ENCODE measurements at regions not wholly inside any gene's neighbourhood (a gene's known extent, or its start where the extent isn't known, plus 50 kb on each side); places are given as distances from the start of the nearest gene placed in this dataset.

- 32% methylated on average over 4 of the region's 4 CpGs for WGBS (ENCODE audit: insufficient coverage)
- no peaks in the 10 kb centered on the region for H3K36me3 ChIP-seq (ENCODE audit: control insufficient read depth, insufficient read depth, low read length)
Observed at GRCh38 chr2:64768491-64769005, 114.8 kb upstream of the SERTAD2 start.

GRCh38 chr2:64769392-64770044, 115.8 kb upstream of the SERTAD2 start:
- no peaks in the 10 kb centered on the region for H3K36me3 ChIP-seq (ENCODE audit: control insufficient read depth, insufficient read depth, low read length)
- no peaks in the 10 kb centered on the region for H3K9me3 ChIP-seq (ENCODE audit: control insufficient read depth, insufficient read depth, low read length)
- Mint-ChIP-seq H3K27me3 (ENCODE audit: low read depth in 2 of 2) (peaks cover 4 to 21% of the 10 kb centered on the region in 2 donors), H3K27ac (peak overlapping the region in 1 of 2 donors; percentile 96), H3K4me3 (peak overlapping the region; percentile 57), H3K4me1 (peaks cover 20 to 29% of the 10 kb centered on the region in 2 donors), H3K9me3 (no peaks in the 10 kb centered on the region), H3K36me3 (no peaks in the 10 kb centered on the region)
- H3K27ac ChIP-seq (ENCODE audit: low read length) = no peak overlapping the region
- no peak for DNase-seq
- no peak overlapping the region for H3K4me3 ChIP-seq (ENCODE audit: low read length)
- intact Hi-C loops (cut with micrococcal nuclease) = no loop called here
- peaks cover 4% of the 10 kb centered on the region for H3K4me1 ChIP-seq (ENCODE audit: control insufficient read depth, insufficient read depth, low read length)
- 78% methylated on average over 5 of the region's 6 CpGs for WGBS (ENCODE audit: insufficient coverage)
- ATAC-seq = no peak
- no peaks in the 10 kb centered on the region for H3K27me3 ChIP-seq (ENCODE audit: control insufficient read depth, insufficient read depth, low read length)
- TF ChIP-seq, protein P1, sequence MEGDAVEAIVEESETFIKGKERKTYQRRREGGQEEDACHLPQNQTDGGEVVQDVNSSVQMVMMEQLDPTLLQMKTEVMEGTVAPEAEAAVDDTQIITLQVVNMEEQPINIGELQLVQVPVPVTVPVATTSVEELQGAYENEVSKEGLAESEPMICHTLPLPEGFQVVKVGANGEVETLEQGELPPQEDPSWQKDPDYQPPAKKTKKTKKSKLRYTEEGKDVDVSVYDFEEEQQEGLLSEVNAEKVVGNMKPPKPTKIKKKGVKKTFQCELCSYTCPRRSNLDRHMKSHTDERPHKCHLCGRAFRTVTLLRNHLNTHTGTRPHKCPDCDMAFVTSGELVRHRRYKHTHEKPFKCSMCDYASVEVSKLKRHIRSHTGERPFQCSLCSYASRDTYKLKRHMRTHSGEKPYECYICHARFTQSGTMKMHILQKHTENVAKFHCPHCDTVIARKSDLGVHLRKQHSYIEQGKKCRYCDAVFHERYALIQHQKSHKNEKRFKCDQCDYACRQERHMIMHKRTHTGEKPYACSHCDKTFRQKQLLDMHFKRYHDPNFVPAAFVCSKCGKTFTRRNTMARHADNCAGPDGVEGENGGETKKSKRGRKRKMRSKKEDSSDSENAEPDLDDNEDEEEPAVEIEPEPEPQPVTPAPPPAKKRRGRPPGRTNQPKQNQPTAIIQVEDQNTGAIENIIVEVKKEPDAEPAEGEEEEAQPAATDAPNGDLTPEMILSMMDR (IDR thresholded peaks at IDR 0.05) = no peak

More at GRCh38 chr2:64768491-64769005, 114.8 kb upstream of the SERTAD2 start:
- TF ChIP-seq, protein P1 (IDR thresholded peaks at IDR 0.05) = no peak
- peaks cover 20 to 29% of the 10 kb centered on the region in 2 donors for H3K4me1 Mint-ChIP-seq
- H3K4me1 ChIP-seq (ENCODE audit: control insufficient read depth, insufficient read depth, low read length) = peaks cover 4% of the 10 kb centered on the region
- peak overlapping the region; percentile 76 for H3K4me3 ChIP-seq (ENCODE audit: low read length)
- no peaks in the 10 kb centered on the region for H3K9me3 Mint-ChIP-seq
- no peaks in the 10 kb centered on the region for H3K9me3 ChIP-seq (ENCODE audit: control insufficient read depth, insufficient read depth, low read length)
- ATAC-seq (no peak), DNase-seq (no peak)
- H3K27me3 ChIP-seq (ENCODE audit: control insufficient read depth, insufficient read depth, low read length) = no peaks in the 10 kb centered on the region
- peak overlapping the region; percentile 88 to 96 for H3K27ac Mint-ChIP-seq
- no peaks in the 10 kb centered on the region for H3K36me3 Mint-ChIP-seq
- peaks cover 4 to 13% of the 10 kb centered on the region in 2 donors for H3K27me3 Mint-ChIP-seq (ENCODE audit: low read depth in 2 of 2)
- H3K4me3 Mint-ChIP-seq = peak overlapping the region; percentile 96
- H3K27ac ChIP-seq (ENCODE audit: low read length) = peak overlapping the region; percentile 95
- intact Hi-C loops (cut with micrococcal nuclease) = no loop called here

GRCh38 chr2:64770137-64770780, 116.5 kb upstream of the SERTAD2 start:
- Mint-ChIP-seq H3K9me3 (no peaks in the 10 kb centered on the region), H3K4me3 (peak overlapping the region; percentile 57), H3K36me3 (no peaks in the 10 kb centered on the region), H3K27ac (no peak overlapping the region), H3K27me3 (ENCODE audit: low read depth in 2 of 2) (peaks cover 4 to 21% of the 10 kb centered on the region in 2 donors), H3K4me1 (peaks cover 20 to 29% of the 10 kb centered on the region in 2 donors)
- DNase-seq (no peak), ATAC-seq (no peak)
- Histone ChIP-seq H3K27me3 (ENCODE audit: control insufficient read depth, insufficient read depth, low read length) (no peaks in the 10 kb centered on the region), H3K36me3 (ENCODE audit: control insufficient read depth, insufficient read depth, low read length) (no peaks in the 10 kb centered on the region), H3K27ac (ENCODE audit: low read length) (no peak overlapping the region), H3K9me3 (ENCODE audit: control insufficient read depth, insufficient read depth, low read length) (no peaks in the 10 kb centered on the region), H3K4me1 (ENCODE audit: control insufficient read depth, insufficient read depth, low read length) (peaks cover 4% of the 10 kb centered on the region), H3K4me3 (ENCODE audit: low read length) (no peak overlapping the region)
- 93% methylated on average over 2 of the region's 2 CpGs for WGBS (ENCODE audit: insufficient coverage)
- TF ChIP-seq, protein P1 (IDR thresholded peaks at IDR 0.05) = no peak
- intact Hi-C loops (cut with micrococcal nuclease) = no loop called here

Data from natural killer cell (primary cell).